ENCODE measurements at regions not wholly inside any gene's neighbourhood (a gene's known extent, or its start where the extent isn't known, plus 50 kb on each side); places are given as distances from the start of the nearest gene placed in this dataset.

GRCh38 chr16:72424757-72425156, 252.8 kb upstream of the PMFBP1 start (continued):
- TF ChIP-seq CHCHD3 (CRISPR knock-in tag; IDR thresholded peaks at IDR 0.05) (no peak), THAP12 (CRISPR knock-in tag; IDR thresholded peaks at IDR 0.05) (no peak), SNAPC5 (CRISPR knock-in tag; IDR thresholded peaks at IDR 0.05) (no peak), ZBTB33 (CRISPR knock-in tag; IDR thresholded peaks at IDR 0.05) (no peak)
- TF ChIP-seq, protein P1, sequence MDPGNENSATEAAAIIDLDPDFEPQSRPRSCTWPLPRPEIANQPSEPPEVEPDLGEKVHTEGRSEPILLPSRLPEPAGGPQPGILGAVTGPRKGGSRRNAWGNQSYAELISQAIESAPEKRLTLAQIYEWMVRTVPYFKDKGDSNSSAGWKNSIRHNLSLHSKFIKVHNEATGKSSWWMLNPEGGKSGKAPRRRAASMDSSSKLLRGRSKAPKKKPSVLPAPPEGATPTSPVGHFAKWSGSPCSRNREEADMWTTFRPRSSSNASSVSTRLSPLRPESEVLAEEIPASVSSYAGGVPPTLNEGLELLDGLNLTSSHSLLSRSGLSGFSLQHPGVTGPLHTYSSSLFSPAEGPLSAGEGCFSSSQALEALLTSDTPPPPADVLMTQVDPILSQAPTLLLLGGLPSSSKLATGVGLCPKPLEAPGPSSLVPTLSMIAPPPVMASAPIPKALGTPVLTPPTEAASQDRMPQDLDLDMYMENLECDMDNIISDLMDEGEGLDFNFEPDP (CRISPR knock-in tag; IDR thresholded peaks at IDR 0.05) = no peak

All from K562 (cell line).